SJCRH30 (cell line): ENCODE measurements at regions not wholly inside any gene's neighbourhood (a gene's known extent, or its start where the extent isn't known, plus 50 kb on each side); places are given as distances from the start of the nearest gene placed in this dataset.
"Not testable (repeated sequence)": the region's sequence is repeated elsewhere in the genome, so short reads cannot be mapped to it uniquely, and the experiment has no call there.

ENCODE experiments used
- DNase-seq, 2 experiments: peaks; one replicate each; pipeline ENCODE4 v3.0.0-alpha.2; 2015 to 2020
- H3K27ac ChIP-seq: fragments of 250-450 bp; sonication (Bioruptor Pico); 2 replicates; pipeline ENCODE4 v1.5.1; 2020; ENCODE audit warnings: mild to moderate bottlenecking, moderate library complexity
- H3K27me3 ChIP-seq: fragments of 250-450 bp; sonication (Bioruptor Pico); 2 replicates; pipeline ENCODE4 v1.5.1; 2020; ENCODE audit warnings: mild to moderate bottlenecking, moderate library complexity
- H3K36me3 ChIP-seq: fragments of 250-450 bp; sonication (Bioruptor Pico); 2 replicates; pipeline ENCODE4 v1.5.1; 2020; ENCODE audit warnings: mild to moderate bottlenecking, moderate library complexity
- H3K4me1 ChIP-seq: fragments of 250-450 bp; sonication (Bioruptor Pico); 2 replicates; pipeline ENCODE4 v1.5.1; 2020; ENCODE audit warnings: mild to moderate bottlenecking, moderate library complexity
- H3K4me3 ChIP-seq: fragments of 250-450 bp; sonication (Bioruptor Pico); 2 replicates; pipeline ENCODE4 v1.5.1; 2020; ENCODE audit warnings: mild to moderate bottlenecking, moderate library complexity
- H3K9me3 ChIP-seq: fragments of 250-450 bp; sonication (Bioruptor Pico); replicated peaks from 2 replicates; pipeline ENCODE4 v1.5.1; 2020; ENCODE audit warnings: mild to moderate bottlenecking, moderate library complexity

DNA sequence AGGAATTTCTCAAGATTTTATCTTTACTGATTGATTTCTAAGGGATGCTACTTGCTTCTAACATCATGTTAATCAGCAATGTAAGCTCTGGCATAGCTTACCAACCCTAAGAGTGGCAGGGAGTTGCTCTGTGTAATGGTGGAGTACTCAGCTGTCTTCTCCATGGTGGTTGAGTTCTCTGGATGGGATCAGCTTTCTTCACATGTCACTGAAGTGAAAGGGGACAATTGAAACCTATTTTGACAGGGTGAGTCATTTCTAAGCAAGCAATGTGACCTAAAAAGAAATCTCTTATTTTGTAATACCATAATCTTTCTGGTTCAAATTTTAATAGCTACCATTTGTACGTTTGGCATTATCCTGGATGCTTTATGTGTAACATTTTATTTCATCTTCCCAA is 430.4 kb downstream of the GJA1 start:
- Histone ChIP-seq H3K4me3 (no peak overlapping the region), H3K27me3 (no peaks in the 10 kb centered on the region), H3K36me3 (no peaks in the 10 kb centered on the region), H3K4me1 (no peaks in the 10 kb centered on the region), H3K9me3 (no peaks in the 10 kb centered on the region), H3K27ac (no peak overlapping the region)
- no peak for DNase-seq

DNA sequence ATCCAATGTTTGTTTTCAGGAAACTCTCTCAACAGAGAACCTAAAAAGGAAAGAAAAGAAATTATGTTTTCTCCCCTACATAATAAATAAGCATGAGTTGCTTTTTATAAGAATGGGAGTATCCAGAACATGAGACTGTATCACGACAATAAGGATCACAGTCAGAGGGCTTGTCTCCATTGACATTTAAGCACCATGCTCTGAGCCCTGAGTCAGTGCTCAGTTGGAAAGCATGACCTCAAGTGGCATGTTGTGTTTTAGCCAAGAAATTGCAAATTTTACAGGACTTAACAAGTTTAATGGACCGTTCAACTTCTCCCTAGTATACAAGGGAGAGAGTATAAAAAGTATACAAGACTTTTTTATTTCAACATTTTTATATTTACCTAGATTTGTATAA is 431.6 kb downstream of the GJA1 start:
- H3K4me3 ChIP-seq = no peak overlapping the region
- no peaks in the 10 kb centered on the region for H3K4me1 ChIP-seq
- no peaks in the 10 kb centered on the region for H3K9me3 ChIP-seq
- H3K36me3 ChIP-seq = no peaks in the 10 kb centered on the region
- no peak for DNase-seq
- no peaks in the 10 kb centered on the region for H3K27me3 ChIP-seq
- H3K27ac ChIP-seq = no peak overlapping the region

DNA sequence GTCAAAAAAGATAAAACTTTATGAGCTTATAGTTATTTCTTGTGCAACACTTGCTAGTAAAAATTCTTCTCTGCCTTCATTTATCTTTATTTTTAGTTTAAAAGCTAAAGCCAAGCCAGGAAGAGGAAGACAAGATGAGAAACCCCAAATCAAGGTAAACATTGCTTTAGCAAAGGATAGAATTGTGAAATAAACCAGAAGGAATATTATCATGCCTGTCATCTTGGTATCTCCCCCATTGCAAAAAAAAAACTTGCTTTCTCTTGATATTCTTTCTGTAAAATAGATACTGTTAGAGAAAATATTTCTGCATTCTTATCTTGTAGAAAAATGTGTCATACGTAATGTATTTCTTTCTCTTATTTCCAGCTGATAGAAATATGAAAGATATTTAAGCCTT is 432.8 kb downstream of the GJA1 start:
- H3K27ac ChIP-seq = no peak overlapping the region
- no peak for DNase-seq
- H3K4me1 ChIP-seq = no peaks in the 10 kb centered on the region
- no peaks in the 10 kb centered on the region for H3K36me3 ChIP-seq
- no peak overlapping the region for H3K4me3 ChIP-seq
- H3K9me3 ChIP-seq = no peaks in the 10 kb centered on the region
- no peaks in the 10 kb centered on the region for H3K27me3 ChIP-seq

DNA sequence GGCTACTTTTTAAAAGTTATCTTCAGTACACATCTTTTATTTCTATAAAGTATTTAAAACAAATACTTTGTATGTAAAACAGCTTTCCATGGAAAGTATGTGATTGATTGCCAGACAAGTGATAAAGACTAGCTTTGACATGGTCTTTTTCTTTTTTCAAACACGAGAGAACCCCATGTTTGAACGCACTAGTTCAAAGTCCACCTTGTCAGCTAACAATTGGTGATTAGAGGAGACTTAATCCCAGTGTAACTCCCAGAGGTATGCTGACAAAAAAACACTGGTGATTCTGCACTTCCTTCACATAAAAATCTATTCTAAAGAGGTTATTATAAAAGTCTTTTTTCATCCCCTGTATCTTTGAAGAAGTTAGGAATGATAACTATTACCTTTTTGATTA is 438.1 kb downstream of the GJA1 start:
- H3K27me3 ChIP-seq = no peaks in the 10 kb centered on the region
- no peaks in the 10 kb centered on the region for H3K9me3 ChIP-seq
- no peaks in the 10 kb centered on the region for H3K4me1 ChIP-seq
- DNase-seq = no peak
- H3K36me3 ChIP-seq = no peaks in the 10 kb centered on the region
- no peak overlapping the region for H3K4me3 ChIP-seq
- H3K27ac ChIP-seq = no peak overlapping the region

DNA sequence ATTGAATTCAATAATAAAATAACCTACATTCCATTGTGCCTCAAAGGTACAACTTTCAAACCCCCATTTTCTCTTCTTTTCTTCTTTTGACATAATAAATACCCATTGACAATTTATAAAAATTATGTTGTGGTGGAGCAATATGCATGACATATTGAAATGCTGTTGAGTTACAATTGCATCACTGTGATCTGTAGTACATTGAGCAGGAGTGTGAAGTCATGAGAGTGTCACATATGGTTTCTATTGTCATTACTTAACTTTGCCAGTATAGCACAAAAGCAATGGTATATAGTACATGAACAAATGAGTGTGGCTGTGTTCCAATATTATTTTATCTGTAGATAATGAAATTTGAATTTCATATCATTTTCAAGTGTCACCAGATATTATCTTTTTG is 441.3 kb downstream of the GJA1 start:
- Histone ChIP-seq H3K9me3 (no peaks in the 10 kb centered on the region), H3K4me1 (no peaks in the 10 kb centered on the region), H3K36me3 (no peaks in the 10 kb centered on the region), H3K27ac (no peak overlapping the region), H3K4me3 (no peak overlapping the region), H3K27me3 (no peaks in the 10 kb centered on the region)
- no peak for DNase-seq

DNA sequence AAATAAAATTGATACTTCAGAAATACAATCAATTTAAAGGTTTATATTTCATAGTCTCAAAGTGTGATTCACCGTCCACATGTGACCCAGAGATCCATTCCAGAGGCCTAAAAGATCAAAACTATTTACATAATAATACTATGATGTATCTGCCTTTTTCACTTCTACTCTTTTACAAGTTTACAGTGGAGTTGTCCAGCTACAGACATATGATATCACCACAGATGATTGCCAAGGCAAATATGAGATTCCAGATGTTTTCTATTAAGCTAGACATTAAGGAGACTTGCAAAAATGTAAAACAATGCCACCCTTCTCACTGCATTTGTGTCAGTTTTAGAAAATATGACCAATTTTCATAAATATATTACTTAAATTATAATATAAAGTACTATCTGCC is 443.7 kb downstream of the GJA1 start:
- no peak for DNase-seq

DNA sequence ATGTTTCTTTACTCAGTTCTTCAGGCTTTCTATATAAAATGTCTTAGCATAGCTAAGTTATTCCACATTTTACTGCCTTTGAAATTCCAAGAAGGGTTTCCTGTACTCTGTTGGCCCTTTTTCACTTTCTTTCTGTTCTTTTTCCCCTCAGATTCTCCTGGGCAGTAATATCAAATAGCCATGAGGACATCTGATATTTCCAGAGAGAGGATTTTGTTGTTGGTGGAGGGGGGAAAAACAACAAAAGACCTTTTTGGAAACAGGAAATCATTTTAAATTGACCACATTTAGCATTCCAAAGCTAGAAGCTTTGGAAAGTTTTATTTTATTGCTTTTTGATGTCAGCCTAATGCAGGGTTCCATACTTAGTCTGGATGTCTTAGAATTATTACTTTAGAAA is 445.4 kb downstream of the GJA1 start:
- Histone ChIP-seq H3K36me3 (no peaks in the 10 kb centered on the region), H3K27me3 (no peaks in the 10 kb centered on the region), H3K27ac (no peak overlapping the region), H3K4me1 (no peaks in the 10 kb centered on the region), H3K9me3 (no peaks in the 10 kb centered on the region), H3K4me3 (no peak overlapping the region)
- no peak for DNase-seq

More for the DNA sequence above, 443.7 kb downstream of the GJA1 start:
- Histone ChIP-seq H3K4me3 (no peak overlapping the region), H3K27me3 (no peaks in the 10 kb centered on the region), H3K9me3 (no peaks in the 10 kb centered on the region), H3K36me3 (no peaks in the 10 kb centered on the region), H3K27ac (no peak overlapping the region), H3K4me1 (no peaks in the 10 kb centered on the region)

DNA sequence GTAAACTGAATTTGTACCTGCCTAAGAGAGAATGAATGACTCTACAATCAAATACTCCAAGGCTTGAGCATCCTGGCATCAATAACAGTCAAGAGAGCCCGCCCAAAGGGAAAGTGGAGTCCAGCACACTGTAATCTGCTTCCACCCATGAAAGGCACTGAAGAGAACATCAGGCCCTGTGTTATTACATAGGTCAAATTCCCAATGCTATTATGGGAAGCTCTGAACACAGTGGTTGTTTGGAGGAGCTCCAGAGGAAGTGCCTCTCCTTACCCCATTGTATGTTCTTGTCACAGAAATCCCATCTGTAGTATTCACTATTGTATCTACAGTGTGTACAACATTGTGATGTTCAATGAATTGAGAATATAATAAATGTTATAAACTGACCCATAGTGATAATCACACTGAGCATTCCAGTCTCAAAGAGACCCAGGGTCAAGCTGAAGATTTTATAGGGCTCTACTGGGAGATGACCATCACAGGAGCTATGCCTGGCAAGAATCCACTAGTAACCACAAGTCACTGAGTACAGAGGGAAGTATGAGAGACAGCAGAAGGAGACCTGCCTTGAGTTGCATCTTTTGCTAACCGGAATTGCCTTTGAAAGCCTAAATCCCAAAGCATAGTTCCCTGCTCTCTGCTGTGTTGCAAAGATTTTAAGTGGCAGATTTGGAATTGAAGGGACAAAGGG is 446.7 kb downstream of the GJA1 start:
- H3K36me3 ChIP-seq = no peaks in the 10 kb centered on the region
- no peaks in the 10 kb centered on the region for H3K27me3 ChIP-seq
- H3K27ac ChIP-seq = no peak overlapping the region
- H3K4me1 ChIP-seq = no peaks in the 10 kb centered on the region
- no peak for DNase-seq
- H3K4me3 ChIP-seq = no peak overlapping the region
- H3K9me3 ChIP-seq = no peaks in the 10 kb centered on the region

DNA sequence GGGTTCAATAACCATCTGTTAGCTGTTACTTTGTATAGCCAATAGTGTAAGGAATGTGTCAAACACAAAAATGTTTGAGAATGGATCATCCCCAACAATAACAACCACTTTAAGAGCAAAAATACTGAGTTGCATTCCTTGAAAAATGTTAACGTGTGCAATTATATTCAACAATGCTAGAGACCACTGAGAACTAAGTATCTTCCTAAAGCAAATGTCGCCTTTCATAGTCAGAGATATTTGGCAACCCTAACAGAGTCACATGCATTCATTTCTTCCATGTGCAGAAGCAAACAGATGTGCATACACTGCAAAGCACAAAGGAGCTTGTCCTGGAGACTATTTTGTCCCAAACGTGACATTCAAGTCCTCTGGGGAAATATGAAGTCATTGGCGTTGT is 448.6 kb downstream of the GJA1 start:
- Histone ChIP-seq H3K4me1 (no peaks in the 10 kb centered on the region), H3K4me3 (no peak overlapping the region), H3K27ac (no peak overlapping the region), H3K27me3 (no peaks in the 10 kb centered on the region), H3K9me3 (no peaks in the 10 kb centered on the region), H3K36me3 (no peaks in the 10 kb centered on the region)
- no peak for DNase-seq

DNA sequence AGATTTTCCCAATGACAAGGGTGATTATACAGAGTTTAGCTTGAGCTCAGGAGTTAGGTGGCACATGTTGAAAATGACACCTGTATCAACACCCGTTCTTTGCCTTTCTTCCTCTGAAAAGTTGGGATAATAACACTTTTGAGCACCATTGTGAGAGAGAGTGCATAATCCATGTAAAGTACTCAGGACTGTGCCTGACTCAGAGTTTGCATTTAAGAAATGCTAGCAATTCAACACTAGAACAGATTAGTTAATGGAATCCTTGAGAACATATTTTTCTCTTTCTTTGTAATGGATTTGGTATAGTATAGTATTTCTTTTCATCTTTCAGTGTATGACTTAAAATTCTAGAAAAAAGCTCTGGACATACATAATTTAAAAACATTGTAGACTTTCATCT is 449.2 kb downstream of the GJA1 start:
- no peak for DNase-seq
- H3K4me3 ChIP-seq = no peak overlapping the region
- H3K27me3 ChIP-seq = no peaks in the 10 kb centered on the region
- no peaks in the 10 kb centered on the region for H3K4me1 ChIP-seq
- H3K36me3 ChIP-seq = no peaks in the 10 kb centered on the region
- H3K9me3 ChIP-seq = no peaks in the 10 kb centered on the region
- H3K27ac ChIP-seq = no peak overlapping the region

DNA sequence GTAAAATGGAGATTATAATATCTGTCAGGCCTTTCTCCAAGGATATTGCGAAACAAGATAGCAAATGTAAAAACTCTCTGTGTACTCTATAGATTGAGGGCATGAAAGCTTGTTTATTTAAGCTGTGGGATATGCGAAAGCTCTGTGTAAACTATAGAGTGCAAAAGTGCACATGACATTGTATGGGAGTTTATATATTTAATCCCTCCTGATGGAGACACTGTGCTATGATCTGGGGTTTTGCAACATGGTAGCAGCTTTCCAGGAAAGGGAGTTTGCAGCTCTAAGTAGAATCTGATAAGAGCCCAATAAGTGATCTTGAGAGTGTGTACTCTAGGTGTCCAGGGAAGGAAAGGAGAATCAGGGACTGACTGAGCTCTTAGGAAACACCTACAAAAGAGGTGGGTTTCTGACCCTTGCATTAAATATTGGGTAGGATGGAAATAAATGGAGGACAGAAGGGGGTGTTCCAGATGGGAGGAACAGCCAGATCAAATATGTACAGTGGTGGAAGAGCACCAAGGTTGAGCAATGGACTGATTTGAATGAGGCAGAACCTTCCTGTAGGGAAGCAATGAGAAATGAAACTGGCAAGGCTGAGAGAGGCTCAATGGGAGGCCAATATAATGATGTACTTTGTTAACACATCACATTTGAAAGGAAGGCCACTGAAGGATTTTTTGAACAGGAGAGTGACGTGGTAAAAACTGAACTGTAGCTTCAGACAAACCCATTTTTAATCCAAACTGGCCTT is 450.1 kb downstream of the GJA1 start:
- Histone ChIP-seq H3K9me3 (no peaks in the 10 kb centered on the region), H3K27ac (no peak overlapping the region), H3K4me1 (no peaks in the 10 kb centered on the region), H3K4me3 (no peak overlapping the region), H3K27me3 (no peaks in the 10 kb centered on the region), H3K36me3 (no peaks in the 10 kb centered on the region)
- DNase-seq = no peak

DNA sequence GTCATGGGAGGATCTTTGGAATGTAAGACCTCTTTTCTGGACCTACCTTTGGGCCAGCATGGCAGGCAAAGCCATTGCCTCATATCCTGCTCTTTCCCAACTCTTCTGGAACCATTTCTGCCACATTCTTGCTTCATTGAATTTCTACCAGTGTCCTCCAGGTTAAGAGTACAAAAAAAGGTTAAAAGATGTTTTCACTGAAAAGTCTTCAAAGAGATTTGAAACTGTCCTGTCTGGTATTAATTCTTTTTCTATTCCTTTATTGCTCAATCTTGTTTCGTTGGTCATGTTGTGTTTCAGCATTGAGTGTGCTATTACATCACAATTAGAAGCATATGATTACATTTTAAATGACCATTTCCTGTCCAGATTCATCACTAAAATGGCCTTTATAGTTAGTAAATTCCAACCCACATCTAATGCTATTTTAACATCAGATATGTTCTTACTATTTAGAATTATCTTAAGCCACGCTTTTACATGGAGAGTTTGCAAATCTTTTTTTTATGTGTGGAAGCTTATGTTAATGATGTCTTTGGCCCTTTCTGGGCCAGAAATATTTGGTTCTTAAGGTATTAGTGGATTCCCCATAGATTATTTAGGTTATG is 450.9 kb downstream of the GJA1 start:
- Histone ChIP-seq H3K36me3 (no peaks in the 10 kb centered on the region), H3K4me3 (no peak overlapping the region), H3K27me3 (no peaks in the 10 kb centered on the region), H3K4me1 (no peaks in the 10 kb centered on the region), H3K9me3 (no peaks in the 10 kb centered on the region), H3K27ac (no peak overlapping the region)
- no peak for DNase-seq

DNA sequence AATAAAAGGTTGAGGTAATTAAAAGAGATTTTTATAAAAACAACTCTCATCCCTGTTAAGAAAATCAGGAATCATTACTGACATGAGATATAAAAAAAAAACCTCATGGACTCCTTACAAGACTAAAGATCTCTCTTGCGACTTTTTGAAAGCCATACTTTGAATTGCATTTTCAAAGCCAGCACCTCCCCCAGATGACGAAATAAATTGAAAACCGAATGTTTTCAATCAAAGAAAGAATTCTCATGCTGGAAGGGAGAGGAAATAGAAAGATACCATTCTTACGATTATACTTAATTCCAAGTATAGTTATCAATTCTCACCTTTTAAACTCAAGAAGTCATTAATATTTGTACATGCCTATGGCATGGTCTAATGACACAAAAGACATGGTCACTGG is 452.3 kb downstream of the GJA1 start:
- H3K36me3 ChIP-seq = no peaks in the 10 kb centered on the region
- no peaks in the 10 kb centered on the region for H3K27me3 ChIP-seq
- H3K4me3 ChIP-seq = no peak overlapping the region
- no peak for DNase-seq
- no peak overlapping the region for H3K27ac ChIP-seq
- H3K9me3 ChIP-seq = no peaks in the 10 kb centered on the region
- H3K4me1 ChIP-seq = no peaks in the 10 kb centered on the region

DNA sequence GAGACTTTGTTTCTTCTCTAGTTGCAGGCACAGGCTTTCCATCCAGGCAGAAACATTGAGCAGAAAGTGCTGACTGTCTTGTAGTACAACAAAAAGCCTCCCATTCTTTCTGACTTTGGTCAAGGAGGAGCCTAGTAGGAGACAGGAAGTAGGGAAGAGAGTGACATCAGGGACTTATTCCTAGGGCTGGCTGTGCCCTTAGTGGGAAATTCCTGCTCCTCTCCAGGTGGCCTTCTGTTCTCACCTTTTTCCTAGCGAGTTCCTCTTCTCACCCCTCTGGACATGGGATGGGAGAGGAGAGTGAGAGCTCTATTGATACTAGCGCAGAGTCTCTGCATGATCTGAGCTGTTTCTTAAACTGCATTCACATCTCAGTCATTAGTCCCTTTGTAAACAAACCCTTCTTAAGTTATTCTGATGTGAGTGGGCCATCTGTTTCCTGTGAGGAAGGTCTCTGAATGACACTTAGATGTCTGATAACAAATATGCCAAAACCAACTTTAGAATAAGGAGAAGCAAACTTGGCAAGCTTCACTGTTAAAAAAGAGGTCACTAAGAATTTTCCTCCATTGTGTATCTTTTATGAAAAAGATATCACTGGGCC is 455.0 kb downstream of the GJA1 start:
- H3K27ac ChIP-seq = no peak overlapping the region
- H3K4me3 ChIP-seq = no peak overlapping the region
- DNase-seq = no peak
- H3K36me3 ChIP-seq = no peaks in the 10 kb centered on the region
- no peaks in the 10 kb centered on the region for H3K9me3 ChIP-seq
- no peaks in the 10 kb centered on the region for H3K4me1 ChIP-seq
- no peaks in the 10 kb centered on the region for H3K27me3 ChIP-seq

DNA sequence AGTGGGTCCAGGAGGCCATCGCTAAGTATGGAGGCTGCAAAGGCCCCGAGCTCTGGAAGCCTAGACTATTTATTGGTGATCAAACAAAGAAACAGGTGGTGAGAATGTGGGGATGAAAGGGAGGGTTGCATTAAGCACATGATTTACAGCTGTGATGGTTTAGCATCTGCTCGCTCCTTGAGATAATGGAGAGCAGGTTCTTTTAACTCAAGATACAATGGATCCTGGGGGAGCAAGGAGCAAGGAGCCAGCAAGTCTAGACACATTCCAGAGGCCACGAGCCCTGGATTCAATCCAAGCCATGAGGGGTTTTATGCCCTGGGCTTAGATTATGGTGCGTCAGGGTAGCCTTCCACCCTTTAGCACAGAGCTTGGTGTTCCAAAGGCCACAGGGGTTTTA is 460.3 kb downstream of the GJA1 start:
- H3K9me3 ChIP-seq, H3K4me1 ChIP-seq, H3K27me3 ChIP-seq, H3K27ac ChIP-seq, H3K4me3 ChIP-seq, H3K36me3 ChIP-seq, DNase-seq: not testable (repeated sequence)
